Thymus (tissue), 11 donors: ENCODE measurements at regions not wholly inside any gene's neighbourhood (a gene's known extent, or its start where the extent isn't known, plus 50 kb on each side); places are given as distances from the start of the nearest gene placed in this dataset.
A peak's percentile ranks its signal among the peaks of the same experiment; 100 is the strongest.

Experiments used
- DNase-seq, 9 donors: peaks; one replicate each; pipeline ENCODE4 v3.0.0-alpha.2; 2013; ENCODE audit warnings: low spot score in 9 of 9, low read depth in 6 of 9, missing footprints in 1 of 9
- H3K27ac ChIP-seq, 2 donors: one replicate each; pipeline ENCODE4 v1.5.1; 2013; ENCODE audit warnings: control low read depth in 1 of 2, low read depth in 1 of 2, low read length in 1 of 2, mild to moderate bottlenecking in 1 of 2, moderate library complexity in 1 of 2
- H3K27me3 ChIP-seq, 2 donors: one replicate each; pipeline ENCODE4 v1.5.1; 2013; ENCODE audit warnings: low read length in 1 of 2; ENCODE audit not compliant: control insufficient read depth in 2 of 2, insufficient read depth in 1 of 2
- H3K36me3 ChIP-seq, 2 donors: one replicate each; pipeline ENCODE4 v1.5.1; 2013; ENCODE audit warnings: low read length in 1 of 2, mild to moderate bottlenecking in 1 of 2, moderate library complexity in 1 of 2; ENCODE audit not compliant: control insufficient read depth in 2 of 2, insufficient read depth in 2 of 2
- H3K4me1 ChIP-seq, 2 donors: one replicate each; pipeline ENCODE4 v1.5.1; 2013; ENCODE audit warnings: low read length in 2 of 2; ENCODE audit not compliant: control insufficient read depth in 2 of 2, insufficient read depth in 2 of 2
- H3K4me3 ChIP-seq, 2 donors: one replicate each; pipeline ENCODE4 v1.5.1; 2013; ENCODE audit warnings: low read length in 2 of 2, control low read depth in 1 of 2, mild to moderate bottlenecking in 1 of 2
- H3K9me3 ChIP-seq, 2 donors: one replicate each; pipeline ENCODE4 v1.5.1; 2013; ENCODE audit warnings: low read length in 1 of 2, mild to moderate bottlenecking in 1 of 2; ENCODE audit not compliant: control insufficient read depth in 2 of 2, insufficient read depth in 1 of 2
- WGBS: extraction: QIAGEN DNeasy Blood & Tissue Kit; methylation state at CpG from one replicate; pipeline ENCODE4 v1.1.7; 2013; 5-methylcytosine and 5-hydroxymethylcytosine counted together
- donor health status: healthy.

GRCh38 chr12:124392667-124393413, 97.9 kb downstream of the RFLNA start:
- 92% methylated on average over 20 of the region's 20 CpGs for WGBS
- peaks cover 50 to 69% of the 10 kb centered on the region in 2 donors for H3K36me3 ChIP-seq

DNA sequence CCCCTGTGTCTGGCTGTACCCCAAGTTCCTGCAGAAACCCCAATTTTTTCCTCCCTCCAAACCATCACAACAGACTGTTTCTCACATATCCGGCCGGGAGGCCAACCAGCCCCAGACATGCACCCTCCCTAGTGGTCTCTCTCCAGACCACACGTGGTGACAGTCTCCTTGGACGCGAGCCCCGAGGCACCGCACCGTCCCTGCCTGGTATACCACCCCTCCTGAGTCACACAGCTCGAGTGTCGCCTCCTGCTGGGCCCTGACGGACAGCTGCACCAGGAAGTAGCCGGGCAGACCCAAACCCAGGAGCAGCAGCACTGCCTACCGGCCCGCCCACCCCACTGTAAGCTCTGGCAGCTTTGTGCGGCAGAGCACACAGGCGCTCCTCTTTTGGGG, 97.4 kb downstream of the RFLNA start:
- Histone ChIP-seq H3K36me3 (peaks cover 44 to 63% of the 10 kb centered on the region in 2 donors), H3K27me3 (peaks cover 0 to 6% of the 10 kb centered on the region in 2 donors), H3K9me3 (no peaks in the 10 kb centered on the region), H3K27ac (no peak overlapping the region), H3K4me1 (peaks cover 14 to 52% of the 10 kb centered on the region in 2 donors), H3K4me3 (no peak overlapping the region)
- WGBS = 45% methylated on average over 16 of the region's 16 CpGs
- no peak for DNase-seq

More at GRCh38 chr12:124392667-124393413, 97.9 kb downstream of the RFLNA start:
- no peak for DNase-seq
- H3K9me3 ChIP-seq = no peaks in the 10 kb centered on the region
- H3K27ac ChIP-seq = no peak overlapping the region
- peaks cover 0 to 6% of the 10 kb centered on the region in 2 donors for H3K27me3 ChIP-seq
- peaks cover 14 to 49% of the 10 kb centered on the region in 2 donors for H3K4me1 ChIP-seq
- no peak overlapping the region for H3K4me3 ChIP-seq

DNA sequence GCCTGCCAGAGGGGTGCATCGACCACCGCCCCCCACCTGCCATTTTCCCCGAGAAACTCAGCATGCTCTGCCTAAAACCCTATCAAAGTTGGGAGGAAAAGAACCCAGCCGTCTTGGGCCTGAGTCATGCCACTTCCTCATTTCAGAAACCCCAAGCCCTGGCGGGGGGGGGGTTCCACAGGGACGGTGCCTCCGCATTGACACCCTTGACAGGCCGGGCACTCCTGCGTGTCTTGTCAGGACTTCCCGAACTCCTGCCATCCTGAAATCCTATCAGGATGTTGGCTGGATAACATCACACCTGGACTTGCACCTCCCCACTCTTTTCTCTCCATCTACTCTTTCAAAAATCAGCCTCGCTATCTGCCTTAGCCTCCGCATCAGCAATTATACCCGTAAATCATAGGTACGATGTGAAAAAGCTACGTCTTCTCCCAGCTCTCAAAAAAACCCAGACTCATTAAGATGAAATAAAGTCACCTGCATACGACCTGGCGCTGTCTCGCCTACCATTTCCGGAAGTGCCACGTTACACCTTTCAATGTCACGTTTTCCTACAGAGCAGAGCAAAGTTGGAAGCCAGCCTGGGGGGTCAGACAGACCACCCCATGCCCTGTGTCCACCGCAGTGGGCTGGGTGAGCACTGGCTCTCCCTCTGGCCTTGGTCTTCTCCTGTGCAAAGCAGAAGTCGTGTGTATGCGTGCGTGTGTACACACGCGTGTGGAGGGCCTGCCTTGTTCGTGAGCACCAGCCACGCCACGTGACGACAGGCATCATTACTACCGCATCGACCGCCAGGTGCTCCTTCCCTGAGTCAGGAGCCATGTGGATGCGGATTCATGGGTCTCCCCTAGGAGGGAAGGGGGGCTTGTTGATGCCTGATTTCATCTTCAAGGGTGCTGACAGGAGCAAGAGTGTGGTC, 96.7 kb downstream of the RFLNA start:
- peak in 2 of 9 donors; percentile 15 to 38 for DNase-seq
- 36% methylated on average over 35 of the region's 35 CpGs for WGBS

GRCh38 chr12:124390442-124391097, 95.7 kb downstream of the RFLNA start:
- peak in 1 of 9 donors; percentile 25 for DNase-seq
- H3K27ac ChIP-seq = peak overlapping the region; percentile 30 to 38
- no peaks in the 10 kb centered on the region for H3K9me3 ChIP-seq
- H3K36me3 ChIP-seq = peaks cover 42 to 60% of the 10 kb centered on the region in 2 donors
- peaks cover 14 to 53% of the 10 kb centered on the region in 2 donors for H3K4me1 ChIP-seq
- WGBS = 83% methylated on average over 26 of the region's 26 CpGs
- H3K27me3 ChIP-seq = peaks cover 0 to 6% of the 10 kb centered on the region in 2 donors
- no peak overlapping the region for H3K4me3 ChIP-seq

More for the DNA sequence above, 96.7 kb downstream of the RFLNA start:
- H3K36me3 ChIP-seq = peaks cover 42 to 60% of the 10 kb centered on the region in 2 donors
- H3K9me3 ChIP-seq = no peaks in the 10 kb centered on the region
- peak overlapping the region in 1 of 2 donors; percentile 38 for H3K27ac ChIP-seq
- H3K4me3 ChIP-seq = no peak overlapping the region
- peaks cover 0 to 6% of the 10 kb centered on the region in 2 donors for H3K27me3 ChIP-seq
- H3K4me1 ChIP-seq = peaks cover 14 to 53% of the 10 kb centered on the region in 2 donors

DNA sequence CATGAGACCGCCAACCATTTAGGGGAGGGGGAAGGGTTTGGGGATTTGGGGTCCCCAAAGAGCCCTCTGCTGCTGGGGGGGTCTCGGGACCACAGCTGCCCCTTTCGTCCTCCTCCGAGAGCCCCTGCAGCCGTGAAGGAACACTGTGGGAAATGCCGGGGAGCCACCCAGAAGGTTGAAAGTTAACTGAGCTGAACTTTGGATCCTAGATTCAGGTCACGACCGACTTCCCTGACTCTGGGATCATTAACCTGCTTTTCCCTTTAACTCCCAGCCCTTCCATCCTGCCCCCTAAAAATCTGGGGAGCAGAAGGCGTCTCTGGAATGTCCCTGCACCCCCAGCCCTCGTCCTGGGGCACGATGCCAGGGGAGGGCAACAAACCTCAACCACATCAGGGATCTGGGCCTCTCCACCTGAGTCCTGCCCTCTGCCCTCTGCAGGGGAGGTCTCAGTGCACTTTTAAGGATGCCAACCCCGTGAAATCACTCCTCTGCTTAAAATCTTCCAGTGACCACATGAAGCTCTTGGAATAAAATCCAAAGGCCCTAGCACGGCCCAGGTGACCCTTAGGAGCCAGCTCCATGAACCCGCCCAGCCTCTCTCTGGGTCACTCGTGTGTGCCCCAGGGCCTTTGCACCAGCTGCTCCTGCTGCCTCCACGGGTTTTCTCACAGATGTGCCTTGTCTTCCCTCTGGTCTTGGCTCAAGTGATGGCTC, 95.0 kb downstream of the RFLNA start:
- Histone ChIP-seq H3K9me3 (no peaks in the 10 kb centered on the region), H3K27me3 (peaks cover 0 to 6% of the 10 kb centered on the region in 2 donors), H3K27ac (no peak overlapping the region), H3K36me3 (peaks cover 42 to 60% of the 10 kb centered on the region in 2 donors), H3K4me3 (no peak overlapping the region), H3K4me1 (peaks cover 14 to 53% of the 10 kb centered on the region in 2 donors)
- DNase-seq = no peak
- WGBS = 93% methylated on average over 16 of the region's 16 CpGs

GRCh38 chr12:124389138-124389724, 94.3 kb downstream of the RFLNA start:
- Histone ChIP-seq H3K4me1 (peaks cover 14 to 53% of the 10 kb centered on the region in 2 donors), H3K9me3 (no peaks in the 10 kb centered on the region), H3K27me3 (peaks cover 0 to 6% of the 10 kb centered on the region in 2 donors), H3K4me3 (peak overlapping the region; percentile 5 to 30), H3K27ac (peak overlapping the region in 1 of 2 donors; percentile 32), H3K36me3 (peaks cover 43 to 59% of the 10 kb centered on the region in 2 donors)
- DNase-seq = peak in 8 of 9 donors; percentile 22 to 71 (median 37)
- WGBS = 16% methylated on average over 39 of the region's 39 CpGs

GRCh38 chr12:124388679-124389137, 93.8 kb downstream of the RFLNA start:
- Histone ChIP-seq H3K4me1 (peaks cover 14 to 53% of the 10 kb centered on the region in 2 donors), H3K27me3 (peaks cover 0 to 6% of the 10 kb centered on the region in 2 donors), H3K4me3 (peak overlapping the region; percentile 5 to 30), H3K36me3 (peaks cover 43 to 59% of the 10 kb centered on the region in 2 donors), H3K27ac (peak overlapping the region in 1 of 2 donors; percentile 32), H3K9me3 (no peaks in the 10 kb centered on the region)
- 15% methylated on average over 39 of the region's 39 CpGs for WGBS
- peak in 3 of 9 donors; percentile 21 to 49 (median 21) for DNase-seq
